HepG2 (cell line): ENCODE measurements at regions not wholly inside any gene's neighbourhood (a gene's known extent, or its start where the extent isn't known, plus 50 kb on each side); places are given as distances from the start of the nearest gene placed in this dataset.

Experiments
- GTF3A ChIP-seq: sonication (generic); formaldehyde crosslinking; conservative IDR thresholded peaks from 2 replicates; pipeline ENCODE4 v1.4.0; 2020; ENCODE audit warnings: mild to moderate bottlenecking, missing genetic modification reagents
- ISX ChIP-seq: sonication (generic); formaldehyde crosslinking; conservative IDR thresholded peaks from 2 replicates; pipeline ENCODE4 v1.5.0; 2020; ENCODE audit warnings: missing genetic modification reagents
- MBNL3 ChIP-seq: fragments of 250-450 bp; sonication (Bioruptor Pico); conservative IDR thresholded peaks from 2 replicates; pipeline ENCODE4 v1.8.0; 2022; ENCODE audit warnings: mild to moderate bottlenecking, inconsistent platforms
- RBAK ChIP-seq: sonication (generic); formaldehyde crosslinking; IDR thresholded peaks from 2 replicates; pipeline ENCODE4 v1.5.1; 2020; ENCODE audit warnings: mild to moderate bottlenecking, missing genetic modification reagents
- SNAI1 ChIP-seq: sonication (generic); formaldehyde crosslinking; IDR thresholded peaks from 2 replicates; pipeline ENCODE4 v1.5.0; 2020; ENCODE audit warnings: mild to moderate bottlenecking, missing genetic modification reagents, borderline replicate concordance
- SP2 ChIP-seq: sonication (generic); formaldehyde crosslinking; IDR thresholded peaks from 2 replicates; pipeline ENCODE4 v1.5.1; 2020; ENCODE audit warnings: mild to moderate bottlenecking, missing genetic modification reagents
- ZFP36 ChIP-seq: fragments of 150-350 bp; IDR thresholded peaks from 2 replicates; pipeline ENCODE4 v1.6.1; 2018; ENCODE audit warnings: borderline replicate concordance, low read length, low read depth; ENCODE audit not compliant: partially characterized antibody
- ZNF609 ChIP-seq: sonication (generic); formaldehyde crosslinking; IDR thresholded peaks from 2 replicates; pipeline ENCODE4 v1.4.0; 2020; ENCODE audit warnings: mild to moderate bottlenecking, missing genetic modification reagents, borderline replicate concordance

- TF ChIP-seq ZNF609 (CRISPR knock-in tag), result no peak
- TF ChIP-seq SNAI1 (CRISPR knock-in tag), result no peak
- TF ChIP-seq MBNL3, result no peak
- TF ChIP-seq RBAK, result no peak
- no peak for TF ChIP-seq ZFP36
- TF ChIP-seq ISX (CRISPR knock-in tag), result no peak
- no peak for TF ChIP-seq SP2 (CRISPR knock-in tag)
- no peak for TF ChIP-seq GTF3A (CRISPR knock-in tag)
Measured at GRCh38 chr3:70712449-70713082, 400.1 kb upstream of the MDFIC2 start (continued).
